EH (cell line): ENCODE measurements at regions not wholly inside any gene's neighbourhood (a gene's known extent, or its start where the extent isn't known, plus 50 kb on each side); places are given as distances from the start of the nearest gene placed in this dataset.
"Not testable (repeated sequence)": the region's sequence is repeated elsewhere in the genome, so short reads cannot be mapped to it uniquely, and the experiment has no call there.

Source experiments
- DNase-seq: peaks from one replicate; pipeline ENCODE4 v3.0.0-alpha.2; 2015; ENCODE audit warnings: low read depth

GRCh38 chr20:60760256-60761000 is 491.6 kb upstream of the CDH4 start:
- no peak for DNase-seq

GRCh38 chr20:60761056-60761455 is 491.0 kb upstream of the CDH4 start:
- no peak for DNase-seq

- no peak for DNase-seq
Observed at GRCh38 chr20:60762386-60762785, 489.7 kb upstream of the CDH4 start.

GRCh38 chr20:60764328-60764727 is 487.7 kb upstream of the CDH4 start:
- no peak for DNase-seq

- no peak for DNase-seq
Observed at GRCh38 chr20:60764771-60765170, 487.3 kb upstream of the CDH4 start.

- no peak for DNase-seq
Observed at GRCh38 chr20:60765821-60766403, 486.1 kb upstream of the CDH4 start.

- DNase-seq, result no peak
Observed at GRCh38 chr20:60768216-60768615, 483.8 kb upstream of the CDH4 start.

- no peak for DNase-seq
Observed at GRCh38 chr20:60780388-60781025, 471.6 kb upstream of the CDH4 start.

GRCh38 chr20:60782959-60783625 is 469.0 kb upstream of the CDH4 start:
- no peak for DNase-seq

- DNase-seq, result no peak
Observed at GRCh38 chr20:60785301-60785700, 466.8 kb upstream of the CDH4 start.

- DNase-seq, result no peak
Observed at GRCh38 chr20:60785785-60786184, 466.3 kb upstream of the CDH4 start.

- no peak for DNase-seq
Observed at GRCh38 chr20:60786686-60787217, 465.3 kb upstream of the CDH4 start.

- no peak for DNase-seq
Observed at GRCh38 chr20:60787276-60787675, 464.8 kb upstream of the CDH4 start.

GRCh38 chr20:60788070-60788469 is 464.0 kb upstream of the CDH4 start:
- no peak for DNase-seq

- DNase-seq, result no peak
Observed at GRCh38 chr20:60789399-60789798, 462.7 kb upstream of the CDH4 start.

- not testable (repeated sequence) for DNase-seq
Observed at GRCh38 chr20:60790339-60790738, 461.7 kb upstream of the CDH4 start.

GRCh38 chr20:60791823-60792222 is 460.2 kb upstream of the CDH4 start:
- DNase-seq, result no peak

GRCh38 chr20:60792941-60793340 is 459.1 kb upstream of the CDH4 start:
- DNase-seq, result no peak

GRCh38 chr20:60794674-60795073 is 457.4 kb upstream of the CDH4 start:
- no peak for DNase-seq

GRCh38 chr20:60795651-60796050 is 456.4 kb upstream of the CDH4 start:
- DNase-seq, result no peak

GRCh38 chr20:60800185-60800584 is 451.9 kb upstream of the CDH4 start:
- DNase-seq, result no peak

GRCh38 chr20:60802676-60803075 is 449.4 kb upstream of the CDH4 start:
- no peak for DNase-seq
